GM19239 (cell line): ENCODE measurements at regions not wholly inside any gene's neighbourhood (a gene's known extent, or its start where the extent isn't known, plus 50 kb on each side); places are given as distances from the start of the nearest gene placed in this dataset.
"Not testable (repeated sequence)": the region's sequence is repeated elsewhere in the genome, so short reads cannot be mapped to it uniquely, and the experiment has no call there.

ENCODE experiments used
- DNase-seq: peaks from one replicate; pipeline ENCODE4 v3.0.0; 2011; ENCODE audit warnings: low spot score; ENCODE audit not compliant: insufficient read length
- FAIRE-seq: peaks from 2 replicates; lab custom pipeline; 2011; peaks lifted over from hg19 to GRCh38; lab: Jason Lieb, UNC

- FAIRE-seq, result no peak
- DNase-seq, result no peak
Measured at GRCh38 chr16:85232369-85233142, 120.3 kb upstream of the CIBAR2 start.

GRCh38 chr16:85233516-85233915 is 121.2 kb upstream of the CIBAR2 start:
- no peak for DNase-seq
- no peak for FAIRE-seq

GRCh38 chr16:85234310-85235204 is 122.3 kb upstream of the CIBAR2 start:
- DNase-seq (no peak), FAIRE-seq (no peak)

- FAIRE-seq, result no peak
- peak; percentile 70 for DNase-seq
Measured at GRCh38 chr16:85235991-85236817, 123.9 kb upstream of the CIBAR2 start.

- DNase-seq (no peak), FAIRE-seq (no peak)
Measured at GRCh38 chr16:85236818-85237150, 124.5 kb upstream of the CIBAR2 start.

GRCh38 chr16:85237817-85238216 is 125.5 kb upstream of the CIBAR2 start:
- no peak for FAIRE-seq
- no peak for DNase-seq

GRCh38 chr16:85238233-85238647 is 126.0 kb upstream of the CIBAR2 start:
- DNase-seq (no peak), FAIRE-seq (no peak)

- DNase-seq (no peak), FAIRE-seq (no peak)
Measured at GRCh38 chr16:85239239-85239638, 127.0 kb upstream of the CIBAR2 start.

- FAIRE-seq (no peak), DNase-seq (no peak)
Measured at GRCh38 chr16:85239871-85240270, 127.6 kb upstream of the CIBAR2 start.

GRCh38 chr16:85240982-85241924 is 129.0 kb upstream of the CIBAR2 start:
- no peak for FAIRE-seq
- no peak for DNase-seq

GRCh38 chr16:85242140-85242539 is 129.9 kb upstream of the CIBAR2 start:
- FAIRE-seq, result no peak
- no peak for DNase-seq

GRCh38 chr16:85243308-85243707 is 131.0 kb upstream of the CIBAR2 start:
- DNase-seq, result no peak

GRCh38 chr16:85244452-85244851 is 132.2 kb upstream of the CIBAR2 start:
- DNase-seq, FAIRE-seq: not testable (repeated sequence)

More at GRCh38 chr16:85243308-85243707, 131.0 kb upstream of the CIBAR2 start:
- FAIRE-seq, result no peak

- FAIRE-seq (peak; percentile 73), DNase-seq (peak; percentile 69)
Measured at GRCh38 chr16:85245307-85246172, 133.3 kb upstream of the CIBAR2 start.

GRCh38 chr16:85246473-85246872 is 134.2 kb upstream of the CIBAR2 start:
- no peak for FAIRE-seq
- no peak for DNase-seq

- FAIRE-seq (no peak), DNase-seq (no peak)
Measured at GRCh38 chr16:85246973-85247372, 134.7 kb upstream of the CIBAR2 start.

GRCh38 chr16:85248342-85248741 is 136.1 kb upstream of the CIBAR2 start:
- no peak for FAIRE-seq
- DNase-seq, result no peak

- FAIRE-seq (no peak), DNase-seq (no peak)
Measured at GRCh38 chr16:85248857-85249256, 136.6 kb upstream of the CIBAR2 start.
